HepG2 (cell line): ENCODE measurements at regions not wholly inside any gene's neighbourhood (a gene's known extent, or its start where the extent isn't known, plus 50 kb on each side); places are given as distances from the start of the nearest gene placed in this dataset.

Experiments used
- ATAC-seq: fragments of 200-7000 bp; cut with Tn5 transposase; 3 replicates; pipeline ENCODE4 v1.9.1; 2020; ENCODE audit warnings: mild to moderate bottlenecking, moderate library complexity
- BruUV-seq: library from RNA; stranded (reverse); fragments of 400-500 nt; replicated peaks from 2 replicates; lab custom pipeline; 2021; lab: Mats Ljungman, UMichigan
- CTCF ChIA-PET: fragments of 300-600 bp; formaldehyde crosslinking; extraction: SDS; loops from one replicate; lab custom pipeline; 2021; ENCODE audit warnings: low total read pairs, inconsistent platforms, low intra/inter-chr PET ratio; lab: Yijun Ruan, JAX
- POLR2A ChIA-PET: fragments of 350-600 bp; sonication (Branson Sonifier 250); formaldehyde crosslinking; loops from one replicate; lab custom pipeline; 2020; ENCODE audit warnings: antibody characterized with exemption, inconsistent platforms; lab: Yijun Ruan, JAX
- DNase-seq: peaks from one replicate; pipeline ENCODE4 v3.0.0-alpha.2; 2015; ENCODE audit warnings: low spot score
- FAIRE-seq: peaks from 3 replicates; lab custom pipeline; 2011; peaks lifted over from hg19 to GRCh38; lab: Jason Lieb, UNC
- H2AFZ ChIP-seq: one replicate; pipeline ENCODE4 v1.6.1; 2011; ENCODE audit warnings: low read length, inconsistent platforms
- H3K27ac ChIP-seq: fragments of 300-600 bp; 3 replicates; pipeline ENCODE4 v1.8.0; 2011; ENCODE audit warnings: mixed run types, mild to moderate bottlenecking, mixed read lengths, low read length, inconsistent platforms; ENCODE audit not compliant: insufficient read depth; ENCODE audit errors: extremely low read length
- H3K27me3 ChIP-seq, 2 experiments: fragments of 200-600 bp in 1 of 2; 2 replicates in 1 of 2; 3 replicates in 1 of 2; pipeline versions ENCODE4 v1.6.0 to v1.8.0; 2011; ENCODE audit warnings: low read length in 2 of 2, mild to moderate bottlenecking in 2 of 2, moderate library complexity in 2 of 2, inconsistent platforms in 1 of 2; ENCODE audit not compliant: insufficient read depth in 2 of 2, control insufficient read depth in 1 of 2
- H3K36me3 ChIP-seq, 2 experiments: fragments of 200-600 bp in 1 of 2; replicated peaks in 1 of 2; 2 replicates in 1 of 2; 3 replicates in 1 of 2; pipeline versions ENCODE4 v1.5.1 to v1.8.0; 2011; ENCODE audit warnings: low read length in 2 of 2, inconsistent platforms in 1 of 2; ENCODE audit not compliant: insufficient read depth in 2 of 2, control insufficient read depth in 1 of 2
- H3K4me1 ChIP-seq: 2 replicates; pipeline ENCODE4 v1.5.1; 2012; ENCODE audit warnings: low read length, inconsistent platforms; ENCODE audit not compliant: insufficient read depth
- H3K4me2 ChIP-seq: 2 replicates; pipeline ENCODE4 v1.6.0; 2011; ENCODE audit warnings: low read depth, low read length, inconsistent platforms
- H3K4me3 ChIP-seq, 3 experiments: fragments of 200-600 bp in 1 of 3; sonication (generic), shearing (Covaris generic) in 1 of 3; replicated peaks in 1 of 3; 2 replicates each; pipeline ENCODE4 v1.5.1; 2011 to 2016; ENCODE audit warnings: low read length in 3 of 3, inconsistent platforms in 2 of 3, low read depth in 2 of 3, mild to moderate bottlenecking in 2 of 3, control low read depth in 1 of 3, mixed read lengths in 1 of 3; ENCODE audit not compliant: insufficient read depth in 1 of 3
- H3K79me2 ChIP-seq: one replicate; pipeline ENCODE4 v1.6.1; 2011; ENCODE audit warnings: low read length, inconsistent platforms; ENCODE audit not compliant: insufficient read depth
- H3K9ac ChIP-seq: 2 replicates; pipeline ENCODE4 v1.6.0; 2011; ENCODE audit warnings: mild to moderate bottlenecking, low read depth, low read length, inconsistent platforms; ENCODE audit not compliant: insufficient read depth
- H3K9me3 ChIP-seq: 2 replicates; pipeline ENCODE4 v1.5.1; 2012; ENCODE audit warnings: mild to moderate bottlenecking, low read length
- H4K20me1 ChIP-seq: 2 replicates; pipeline ENCODE4 v1.6.0; 2011; ENCODE audit warnings: inconsistent platforms, mild to moderate bottlenecking, low read length, moderate library complexity; ENCODE audit not compliant: insufficient read depth
- KDM4B ChIP-seq: sonication (generic); formaldehyde crosslinking; IDR thresholded peaks from 2 replicates; pipeline ENCODE4 v1.4.0; 2020; ENCODE audit warnings: missing genetic modification reagents
- KMT2A ChIP-seq: sonication (generic); formaldehyde crosslinking; IDR thresholded peaks from 2 replicates; pipeline ENCODE4 v1.4.0; 2020; ENCODE audit warnings: missing genetic modification reagents
- MED1 ChIP-seq: sonication (generic); formaldehyde crosslinking; IDR thresholded peaks from 2 replicates; pipeline ENCODE4 v1.4.0; 2020; ENCODE audit warnings: missing genetic modification reagents
- MTERF4 ChIP-seq: sonication (generic); formaldehyde crosslinking; IDR thresholded peaks from 2 replicates; pipeline ENCODE4 v1.8.0; 2023; ENCODE audit warnings: mild to moderate bottlenecking, missing genetic modification reagents
- PREB ChIP-seq: sonication (generic); formaldehyde crosslinking; IDR thresholded peaks from 2 replicates; pipeline ENCODE4 v1.4.0; 2020; ENCODE audit warnings: missing genetic modification reagents
- TAF15 ChIP-seq: fragments of 200-400 bp; formaldehyde crosslinking; IDR thresholded peaks from one replicate; pipeline ENCODE4 v1.6.1; 2018; ENCODE audit warnings: mild to moderate bottlenecking, low read depth, low read length; ENCODE audit not compliant: poor library complexity, severe bottlenecking
- ZBTB21 ChIP-seq: sonication (generic); formaldehyde crosslinking; IDR thresholded peaks from 2 replicates; pipeline ENCODE4 v1.4.0; 2020; ENCODE audit warnings: missing genetic modification reagents
- ZBTB49 ChIP-seq: sonication (generic); formaldehyde crosslinking; IDR thresholded peaks from 2 replicates; pipeline ENCODE4 v1.4.0; 2020; ENCODE audit warnings: missing genetic modification reagents, borderline replicate concordance
- ZFX ChIP-seq: sonication (generic); formaldehyde crosslinking; IDR thresholded peaks from 2 replicates; pipeline ENCODE4 v1.4.0; 2020; ENCODE audit warnings: mild to moderate bottlenecking, low read depth, missing genetic modification reagents, moderate library complexity
- ZNF142 ChIP-seq: sonication (generic); formaldehyde crosslinking; IDR thresholded peaks from 2 replicates; pipeline ENCODE4 v1.4.0; 2020; ENCODE audit warnings: missing genetic modification reagents
- ZNF280B ChIP-seq: sonication (generic); formaldehyde crosslinking; IDR thresholded peaks from 2 replicates; pipeline ENCODE4 v1.5.0; 2020; ENCODE audit warnings: missing genetic modification reagents, mild to moderate bottlenecking, borderline replicate concordance
- ZNF879 ChIP-seq: sonication (generic); formaldehyde crosslinking; IDR thresholded peaks from 2 replicates; pipeline ENCODE4 v1.8.1; 2023; ENCODE audit warnings: missing genetic modification reagents
- WGBS: methylation state at CpG from one replicate; pipeline ENCODE4 v1.1.6; 2017; ENCODE audit warnings: low lambda C conversion rate; 5-methylcytosine and 5-hydroxymethylcytosine counted together
- in situ Hi-C: cut with HindIII; loops from 2 replicates; pipeline ENCODE4 v1.10.0; 2017; ENCODE audit warnings: low pct_unique_long_range_greater_than_20kb; ENCODE audit not compliant: extremely low pct_ligation_motif_present
- intact Hi-C: fragments of 100-400 bp; cut with micrococcal nuclease; formaldehyde crosslinking; loops from one replicate; pipeline ENCODE4 v1.10.0; 2022; ENCODE audit not compliant: unreplicated experiment

GRCh38 chr7:131940621-131941165, 384.3 kb upstream of the PODXL start:
- Histone ChIP-seq H2AFZ (no peak overlapping the region), H3K36me3 (no peaks in the 10 kb centered on the region), H3K4me3 (no peak overlapping the region), H3K27me3 (peaks cover 4 to 26% of the 10 kb centered on the region in 2 experiments; a peak in 4 of 5 replicates), H3K4me1 (peaks cover 8% of the 10 kb centered on the region; the same call in 1 of the 2 replicates), H3K9ac (no peak overlapping the region), H4K20me1 (no peaks in the 10 kb centered on the region), H3K4me2 (no peak overlapping the region), H3K79me2 (no peaks in the 10 kb centered on the region), H3K9me3 (no peaks in the 10 kb centered on the region), H3K27ac (no peak overlapping the region)
- POLR2A ChIA-PET, result no interaction called here
- BruUV-seq, result no TSS peak
- FAIRE-seq (no peak), DNase-seq (no peak), ATAC-seq (no peak)
- TF ChIP-seq ZBTB21 (CRISPR knock-in tag) (no peak), ZNF879 (no peak), ZNF142 (CRISPR knock-in tag) (no peak), ZFX (CRISPR knock-in tag) (no peak), KMT2A (CRISPR knock-in tag) (no peak), ZBTB49 (no peak), MED1 (CRISPR knock-in tag) (no peak), PREB (no peak), ZNF280B (no peak), MTERF4 (CRISPR knock-in tag) (no peak), TAF15 (no peak), KDM4B (CRISPR knock-in tag) (no peak)
- intact Hi-C loops (no loop called here), in situ Hi-C loops (loop anchor here (10.0 kb wide), 1 partner anchor 214 kb away; no protein-coding TSS in a partner anchor)
- WGBS, result 4% methylated on average over 3 of the region's 4 CpGs
- CTCF ChIA-PET, result no interaction called here
